Activated effector memory CD4-positive, alpha-beta T cell treated with Interleukin-2 at 50 U/mL for 16 hours (primary cell): ENCODE measurements at regions not wholly inside any gene's neighbourhood (a gene's known extent, or its start where the extent isn't known, plus 50 kb on each side); places are given as distances from the start of the nearest gene placed in this dataset.
A peak's percentile ranks its signal among the peaks of the same experiment; 100 is the strongest.

ENCODE experiments used
- DNase-seq: peaks from one replicate; pipeline ENCODE4 v3.0.0-alpha.2; 2020

GRCh38 chrX:39725928-39726619 is 371.7 kb downstream of the BCOR start:
- DNase-seq: no peak

GRCh38 chrX:39726771-39727170 is 371.0 kb downstream of the BCOR start:
- DNase-seq: no peak

- DNase-seq: no peak
Measured at GRCh38 chrX:39728025-39728424, 369.7 kb downstream of the BCOR start.

- no peak for DNase-seq
Measured at GRCh38 chrX:39728852-39729598, 368.7 kb downstream of the BCOR start.

GRCh38 chrX:39729981-39730661 is 367.6 kb downstream of the BCOR start:
- no peak for DNase-seq

DNA sequence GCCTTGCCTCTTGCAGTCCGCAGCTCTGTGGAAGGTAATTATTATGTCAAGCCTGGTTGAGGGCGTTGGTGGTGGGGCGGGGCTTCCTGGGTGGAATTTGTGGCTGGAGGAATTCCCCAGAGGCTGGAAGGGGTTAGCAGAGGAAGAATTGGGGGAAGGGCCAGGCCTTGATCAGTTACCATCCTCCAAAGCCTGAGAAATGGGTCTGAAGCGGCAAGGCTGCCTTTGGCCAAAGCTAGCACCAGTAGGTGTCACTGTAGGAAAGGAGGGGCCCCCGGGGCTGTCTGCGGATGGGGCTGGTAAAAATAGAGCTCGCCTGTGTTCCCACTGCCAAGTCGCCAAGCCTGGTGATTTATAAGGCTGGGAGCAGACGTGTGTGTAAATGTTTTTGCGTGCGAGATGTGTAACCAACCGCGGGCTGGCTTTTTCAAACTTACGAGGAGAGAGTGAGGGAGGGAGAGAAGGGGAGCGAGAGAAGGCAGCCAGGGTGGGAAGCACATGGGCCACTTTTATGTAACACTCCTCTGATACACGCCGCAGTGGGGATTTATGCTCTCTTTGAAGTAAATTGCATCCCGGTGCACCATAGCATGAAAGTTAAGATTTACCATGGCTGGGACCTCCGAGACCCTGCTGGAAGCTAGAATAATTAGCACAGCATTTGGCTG is 367.0 kb downstream of the BCOR start:
- peak; percentile 28 for DNase-seq

GRCh38 chrX:39731330-39731667 is 366.5 kb downstream of the BCOR start:
- no peak for DNase-seq

GRCh38 chrX:39731735-39732134 is 366.0 kb downstream of the BCOR start:
- DNase-seq: no peak

DNA sequence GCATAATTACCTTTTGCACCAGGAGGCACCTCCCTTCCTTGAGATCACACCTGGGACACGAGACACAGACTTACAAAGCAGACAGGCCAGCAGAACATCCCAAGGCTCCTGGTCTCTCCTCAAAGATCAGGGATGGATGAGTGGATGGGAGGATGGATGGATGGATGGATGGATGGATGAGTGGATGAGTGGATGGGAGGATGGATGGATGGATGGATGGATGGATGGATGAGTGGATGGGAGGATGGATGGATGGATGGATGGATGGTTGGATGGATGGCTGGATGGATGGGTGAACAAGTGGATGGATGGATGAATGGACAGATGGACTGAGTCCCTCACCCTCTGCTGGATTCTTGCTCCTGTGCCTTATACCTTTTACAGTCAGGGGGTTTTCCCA is 364.0 kb downstream of the BCOR start:
- no peak for DNase-seq

- DNase-seq: no peak
Measured at GRCh38 chrX:39734174-39734776, 363.5 kb downstream of the BCOR start.

DNA sequence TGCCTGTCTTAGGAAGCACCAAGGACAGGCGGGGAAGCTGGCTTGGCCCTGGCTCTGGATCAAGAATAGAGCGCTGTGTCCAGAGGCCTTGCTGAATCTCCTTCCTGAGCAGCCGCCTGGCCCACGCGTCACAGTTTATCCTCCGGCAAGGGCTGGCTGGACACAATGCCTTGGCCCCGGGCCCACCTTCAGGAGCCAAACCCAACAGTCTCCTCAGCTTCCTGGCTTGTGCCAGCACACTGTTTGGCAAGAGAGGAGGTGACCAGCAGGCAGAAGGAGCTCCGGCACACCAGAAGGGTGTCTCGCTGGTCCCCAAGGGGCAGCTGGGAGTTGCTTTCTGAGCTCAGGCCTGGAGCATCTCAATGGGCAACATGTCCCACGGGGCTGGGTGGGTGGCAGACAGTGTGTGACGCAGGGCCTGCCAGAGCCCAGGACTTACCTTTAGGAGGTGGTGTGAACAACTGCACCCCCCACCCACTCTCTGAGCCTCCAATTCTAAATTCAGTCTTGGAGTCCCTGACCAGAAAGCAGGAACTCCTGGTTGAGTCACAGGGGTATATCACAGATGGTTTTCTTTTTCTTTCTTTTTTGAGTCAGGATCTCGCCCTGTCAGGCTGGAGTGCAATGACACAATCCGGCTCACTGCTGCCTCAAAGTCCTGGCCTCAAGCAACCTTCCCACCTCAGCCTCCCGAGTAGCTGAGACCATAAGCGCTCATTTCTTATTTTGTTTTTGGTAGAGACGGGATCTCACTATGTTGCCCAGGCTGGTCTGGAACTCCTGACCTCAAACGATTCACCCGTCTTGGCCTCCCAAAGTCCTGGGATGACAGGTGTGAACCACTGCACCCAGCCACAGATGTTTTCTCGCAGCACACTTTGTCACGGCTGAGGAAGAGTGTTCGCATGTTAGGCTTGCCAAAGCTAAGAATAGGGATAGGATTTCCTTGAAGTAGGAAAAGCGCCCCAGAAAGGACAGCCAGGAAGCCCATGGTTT is 361.2 kb downstream of the BCOR start:
- DNase-seq: no peak

DNA sequence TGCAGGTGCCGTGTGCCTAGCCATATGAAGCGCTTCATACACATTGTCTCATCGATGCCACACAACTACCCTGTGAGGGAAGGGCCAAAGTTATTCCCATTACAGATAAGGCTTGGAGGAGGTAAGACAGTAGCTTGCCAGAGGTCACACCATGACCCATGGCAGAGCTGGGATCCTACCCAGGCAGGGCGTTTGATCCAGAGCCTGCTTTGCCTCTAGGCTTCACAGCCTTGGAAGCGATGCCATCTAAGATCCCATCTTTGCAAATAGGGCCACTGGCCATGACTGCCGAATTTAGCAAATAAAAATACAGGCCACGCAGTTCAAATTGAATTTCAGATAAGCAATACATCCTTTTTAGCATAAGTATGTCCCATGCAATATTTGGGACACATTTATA is 358.2 kb downstream of the BCOR start:
- no peak for DNase-seq

GRCh38 chrX:39740078-39740477 is 357.7 kb downstream of the BCOR start:
- DNase-seq: no peak

- no peak for DNase-seq
Measured at GRCh38 chrX:39741904-39742303, 355.9 kb downstream of the BCOR start.

- no peak for DNase-seq
Measured at GRCh38 chrX:39745818-39746217, 351.9 kb downstream of the BCOR start.

DNA sequence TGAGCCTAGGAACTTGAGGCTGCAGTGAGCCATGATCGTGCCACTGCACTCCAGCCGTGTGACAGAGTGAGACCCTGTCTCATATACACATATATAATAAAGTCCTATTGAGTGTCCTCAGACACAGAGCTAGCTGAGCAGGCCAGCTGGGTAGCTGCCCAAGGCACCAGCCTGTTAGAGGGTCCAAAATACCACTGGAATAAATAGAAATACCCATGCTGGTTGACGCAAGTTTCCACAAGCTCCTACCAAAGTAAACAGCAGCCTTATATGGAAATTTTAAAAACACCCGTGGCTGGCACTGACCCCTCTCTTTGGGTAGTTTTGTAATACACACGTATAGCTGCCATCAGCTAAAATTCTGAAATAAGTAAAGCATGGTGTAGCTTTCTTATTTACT is 348.6 kb downstream of the BCOR start:
- DNase-seq: no peak

DNA sequence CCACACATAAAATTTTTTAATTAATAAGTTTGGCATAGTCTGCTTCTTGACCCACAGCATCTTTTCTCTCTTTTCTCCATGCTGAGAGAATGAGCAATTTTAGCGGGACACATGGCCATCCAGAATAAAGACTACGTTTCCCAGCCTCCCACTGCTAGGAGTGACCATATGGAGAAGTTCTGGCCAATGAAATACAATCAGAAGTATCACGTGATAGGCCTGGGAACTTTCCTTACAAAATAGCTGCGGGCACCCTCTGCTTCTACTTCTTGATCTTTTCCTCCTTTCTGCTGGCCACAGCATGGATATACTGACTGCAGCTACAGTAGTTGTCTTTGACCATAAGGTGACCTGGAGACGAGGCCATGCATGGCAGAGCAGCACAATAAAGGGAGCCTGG is 348.0 kb downstream of the BCOR start:
- DNase-seq: no peak

GRCh38 chrX:39750256-39750790 is 347.4 kb downstream of the BCOR start:
- DNase-seq: no peak

DNA sequence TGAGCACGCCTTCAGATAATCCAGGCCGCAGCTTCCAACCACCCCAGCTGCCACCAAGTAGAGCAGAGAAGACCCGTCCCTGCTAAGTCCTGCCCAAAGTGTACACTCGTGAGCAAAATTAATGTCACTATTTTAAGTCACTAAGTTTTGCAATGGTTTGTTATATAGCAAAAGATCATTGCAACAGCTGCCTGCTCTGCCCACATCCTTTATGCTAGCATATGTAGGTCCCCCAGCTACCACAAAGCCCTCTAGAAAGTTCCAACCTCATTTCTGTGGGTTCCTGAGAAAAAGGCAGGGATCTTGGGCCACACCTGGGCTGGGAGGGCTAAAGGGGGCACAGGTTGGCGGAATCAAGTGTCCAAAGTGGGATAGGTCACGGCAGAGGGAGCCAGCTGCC is 346.9 kb downstream of the BCOR start:
- DNase-seq: no peak

DNA sequence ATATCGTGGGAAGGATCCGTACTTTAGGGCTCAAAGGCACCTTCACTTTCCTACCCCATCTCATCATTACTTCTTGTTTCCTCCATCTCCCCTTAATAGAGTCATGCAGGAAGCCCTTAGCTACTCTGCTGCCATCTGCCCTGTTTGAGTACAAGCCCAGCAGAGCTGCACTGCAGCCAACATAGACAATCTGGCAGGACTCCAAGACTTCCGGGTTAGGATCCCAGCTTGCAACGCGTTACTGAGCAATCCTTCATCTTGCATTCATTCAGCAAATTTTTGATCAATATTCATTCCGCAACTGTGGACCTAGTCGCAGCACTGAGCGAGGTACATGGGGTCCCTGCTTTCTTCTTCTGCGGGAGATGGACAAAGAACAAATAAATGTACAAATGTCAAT is 344.9 kb downstream of the BCOR start:
- no peak for DNase-seq

DNA sequence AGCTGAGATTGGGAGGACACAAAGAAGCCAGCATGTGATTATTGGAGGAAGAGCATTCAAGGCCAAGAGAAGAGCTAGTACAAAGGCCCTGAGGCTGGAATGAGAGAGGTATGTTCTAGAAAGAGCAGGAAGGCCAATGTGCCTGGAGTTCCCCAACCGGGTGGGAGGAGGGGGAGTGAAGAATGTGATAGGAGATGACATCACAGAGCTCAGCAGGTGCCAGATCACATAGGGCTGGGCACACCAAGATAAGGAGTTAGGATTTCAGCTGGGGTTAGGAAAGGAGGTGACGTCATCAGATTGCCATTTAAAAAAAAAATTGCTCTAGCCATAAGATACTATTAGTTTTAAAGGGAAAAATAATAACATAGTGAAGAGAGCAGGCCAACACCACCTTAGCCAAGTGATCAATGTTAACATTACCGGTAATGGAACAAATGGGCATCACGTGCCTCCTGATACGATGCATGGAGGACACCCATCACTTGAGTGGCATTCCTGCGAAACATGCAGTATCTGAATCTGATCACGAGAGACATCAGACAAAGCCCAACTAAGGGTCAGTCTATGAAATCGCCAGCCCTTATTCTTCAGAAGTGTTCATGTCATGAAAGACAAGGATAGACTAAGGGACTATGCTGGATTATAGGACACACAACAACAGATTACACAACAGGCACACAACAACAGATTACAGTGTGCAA is 344.3 kb downstream of the BCOR start:
- DNase-seq: no peak
